Gastrocnemius medialis (tissue), 4 donors: ENCODE measurements at regions not wholly inside any gene's neighbourhood (a gene's known extent, or its start where the extent isn't known, plus 50 kb on each side); places are given as distances from the start of the nearest gene placed in this dataset.

ENCODE experiments used
- ATAC-seq, 2 donors: fragments of 150-250 bp; one replicate each; pipeline ENCODE4 v1.9.1; 2016
- DNase-seq, 2 donors: peaks; one replicate each; pipeline ENCODE4 v3.0.0-alpha.2; 2019
- H3K27ac ChIP-seq, 4 donors: fragments of 200-600 bp; sonication (generic); 1 replicate in 1 of 4; 2 replicates in 3 of 4; pipeline ENCODE4 v1.5.1; 2016 to 2018; ENCODE audit warnings: mild to moderate bottlenecking in 2 of 4, moderate library complexity in 1 of 4
- H3K27me3 ChIP-seq, 3 donors: fragments of 200-600 bp; sonication (generic) in 2 of 3; 1 replicate in 1 of 3; 2 replicates in 2 of 3; pipeline versions ENCODE4 v1.5.1 to v1.6.0; 2016 to 2019; ENCODE audit warnings: mild to moderate bottlenecking in 1 of 3, moderate library complexity in 1 of 3
- H3K36me3 ChIP-seq, 2 donors: fragments of 200-600 bp; sonication (generic) in 1 of 2; one replicate each; pipeline ENCODE4 v1.5.1; 2017 to 2018
- H3K4me1 ChIP-seq, 2 donors: fragments of 200-600 bp; sonication (generic) in 1 of 2; one replicate each; pipeline ENCODE4 v1.5.1; 2016 to 2017; ENCODE audit warnings: mild to moderate bottlenecking in 2 of 2
- H3K4me3 ChIP-seq, 4 donors: fragments of 200-600 bp; sonication (generic) in 3 of 4; 1 replicate in 1 of 4; 2 replicates in 3 of 4; pipeline ENCODE4 v1.5.1; 2016 to 2019; ENCODE audit warnings: mild to moderate bottlenecking in 2 of 4
- H3K9me3 ChIP-seq, 3 donors: fragments of 200-600 bp; sonication (generic) in 2 of 3; 1 replicate in 1 of 3; 2 replicates in 2 of 3; pipeline ENCODE4 v1.5.1; 2016 to 2019
- POLR2A ChIP-seq, 2 donors: fragments of 450-650 bp; IDR thresholded peaks; one replicate each; pipeline ENCODE4 v1.6.1; 2017; ENCODE audit warnings: antibody characterized with exemption in 2 of 2, mild to moderate bottlenecking in 2 of 2, moderate library complexity in 2 of 2
- in situ Hi-C, 4 donors: fragments of 200-750 bp; cut with MboI; loops; one replicate each; pipeline versions ENCODE4 v1.15.0 to v1.8.0; 2017; ENCODE audit warnings: low sequenced_read_pairs in 4 of 4
- intact Hi-C: fragments of 100-400 bp; cut with DNase I; formaldehyde crosslinking; loops from one replicate; pipeline ENCODE4 v1.15.1; 2023; ENCODE audit warnings: low total_unique reads
- TF ChIP-seq, protein P1 (sequence below), 5 experiments: fragments of 450-650 bp in 3 of 5; fragments of 200-600 bp in 2 of 5; sonication (generic) in 2 of 5; IDR thresholded peaks in 4 of 5; conservative IDR thresholded peaks in 1 of 5; 1 replicate in 4 of 5; 2 replicates in 1 of 5; pipeline ENCODE4 v1.5.1; 2016 to 2019; ENCODE audit warnings: antibody characterized with exemption in 5 of 5, mild to moderate bottlenecking in 3 of 5, moderate library complexity in 3 of 5

- Histone ChIP-seq H3K4me3 (no peak overlapping the region), H3K27me3 (no peaks in the 10 kb centered on the region), H3K4me1 (no peaks in the 10 kb centered on the region), H3K9me3 (no peaks in the 10 kb centered on the region), H3K36me3 (no peaks in the 10 kb centered on the region), H3K27ac (no peak overlapping the region)
- in situ Hi-C loops, result no loop called here
- ATAC-seq (no peak), DNase-seq (no peak)
- intact Hi-C loops, result no loop called here
- TF ChIP-seq, protein P1, sequence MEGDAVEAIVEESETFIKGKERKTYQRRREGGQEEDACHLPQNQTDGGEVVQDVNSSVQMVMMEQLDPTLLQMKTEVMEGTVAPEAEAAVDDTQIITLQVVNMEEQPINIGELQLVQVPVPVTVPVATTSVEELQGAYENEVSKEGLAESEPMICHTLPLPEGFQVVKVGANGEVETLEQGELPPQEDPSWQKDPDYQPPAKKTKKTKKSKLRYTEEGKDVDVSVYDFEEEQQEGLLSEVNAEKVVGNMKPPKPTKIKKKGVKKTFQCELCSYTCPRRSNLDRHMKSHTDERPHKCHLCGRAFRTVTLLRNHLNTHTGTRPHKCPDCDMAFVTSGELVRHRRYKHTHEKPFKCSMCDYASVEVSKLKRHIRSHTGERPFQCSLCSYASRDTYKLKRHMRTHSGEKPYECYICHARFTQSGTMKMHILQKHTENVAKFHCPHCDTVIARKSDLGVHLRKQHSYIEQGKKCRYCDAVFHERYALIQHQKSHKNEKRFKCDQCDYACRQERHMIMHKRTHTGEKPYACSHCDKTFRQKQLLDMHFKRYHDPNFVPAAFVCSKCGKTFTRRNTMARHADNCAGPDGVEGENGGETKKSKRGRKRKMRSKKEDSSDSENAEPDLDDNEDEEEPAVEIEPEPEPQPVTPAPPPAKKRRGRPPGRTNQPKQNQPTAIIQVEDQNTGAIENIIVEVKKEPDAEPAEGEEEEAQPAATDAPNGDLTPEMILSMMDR (IDR thresholded peaks at IDR 0.05 in 4 of 5, conservative IDR thresholded peaks at IDR 0.05 in 1 of 5), result no peak
- TF ChIP-seq POLR2A (IDR thresholded peaks at IDR 0.05), result no peak
Measured at GRCh38 chrX:20637351-20637750, 370.6 kb upstream of the RPS6KA3 start.

- H3K27me3 ChIP-seq, result no peaks in the 10 kb centered on the region
- H3K4me3 ChIP-seq, result no peak overlapping the region
- no peaks in the 10 kb centered on the region for H3K4me1 ChIP-seq
- intact Hi-C loops (no loop called here), in situ Hi-C loops (no loop called here)
- H3K9me3 ChIP-seq, result no peaks in the 10 kb centered on the region
- TF ChIP-seq, protein P1 (IDR thresholded peaks at IDR 0.05 in 4 of 5, conservative IDR thresholded peaks at IDR 0.05 in 1 of 5), result no peak
- TF ChIP-seq POLR2A (IDR thresholded peaks at IDR 0.05), result no peak
- H3K36me3 ChIP-seq, result no peaks in the 10 kb centered on the region
- ATAC-seq, result no peak
- DNase-seq, result no peak
- H3K27ac ChIP-seq, result no peak overlapping the region
Measured at GRCh38 chrX:20633451-20633850, 366.7 kb upstream of the RPS6KA3 start.

DNA sequence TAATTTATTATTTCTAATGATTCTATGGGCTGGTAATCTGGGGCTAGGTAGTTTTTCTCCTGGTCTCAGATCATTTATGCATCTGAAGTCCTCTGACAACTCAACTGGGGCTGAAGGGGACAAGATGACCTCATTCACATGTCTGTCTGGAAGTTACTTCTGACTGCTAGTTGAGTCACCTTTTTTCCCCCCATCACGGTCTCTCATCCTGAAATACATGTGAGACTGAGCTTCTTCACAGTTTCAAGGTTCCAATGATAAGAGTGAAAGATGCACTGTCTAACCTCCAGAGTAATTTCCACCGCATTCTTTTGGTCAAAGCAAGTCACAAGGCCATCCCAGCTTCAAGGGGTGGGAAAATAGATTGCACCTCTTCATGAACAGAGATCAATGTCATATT, 356.7 kb upstream of the RPS6KA3 start:
- Histone ChIP-seq H3K27me3 (no peaks in the 10 kb centered on the region), H3K9me3 (no peaks in the 10 kb centered on the region), H3K4me3 (no peak overlapping the region), H3K4me1 (no peaks in the 10 kb centered on the region), H3K27ac (no peak overlapping the region), H3K36me3 (no peaks in the 10 kb centered on the region)
- in situ Hi-C loops (no loop called here), intact Hi-C loops (no loop called here)
- no peak for ATAC-seq
- TF ChIP-seq, protein P1 (IDR thresholded peaks at IDR 0.05 in 4 of 5, conservative IDR thresholded peaks at IDR 0.05 in 1 of 5), result no peak
- TF ChIP-seq POLR2A (IDR thresholded peaks at IDR 0.05), result no peak
- DNase-seq, result no peak

- DNase-seq, result no peak
- intact Hi-C loops, result no loop called here
- no peaks in the 10 kb centered on the region for H3K9me3 ChIP-seq
- no peaks in the 10 kb centered on the region for H3K36me3 ChIP-seq
- no peaks in the 10 kb centered on the region for H3K4me1 ChIP-seq
- TF ChIP-seq, protein P1 (IDR thresholded peaks at IDR 0.05 in 4 of 5, conservative IDR thresholded peaks at IDR 0.05 in 1 of 5), result no peak
- no peak for TF ChIP-seq POLR2A (IDR thresholded peaks at IDR 0.05)
- no peaks in the 10 kb centered on the region for H3K27me3 ChIP-seq
- no peak overlapping the region for H3K27ac ChIP-seq
- no peak overlapping the region for H3K4me3 ChIP-seq
- ATAC-seq, result no peak
- in situ Hi-C loops, result no loop called here
Measured at GRCh38 chrX:20620306-20620705, 353.6 kb upstream of the RPS6KA3 start.

DNA sequence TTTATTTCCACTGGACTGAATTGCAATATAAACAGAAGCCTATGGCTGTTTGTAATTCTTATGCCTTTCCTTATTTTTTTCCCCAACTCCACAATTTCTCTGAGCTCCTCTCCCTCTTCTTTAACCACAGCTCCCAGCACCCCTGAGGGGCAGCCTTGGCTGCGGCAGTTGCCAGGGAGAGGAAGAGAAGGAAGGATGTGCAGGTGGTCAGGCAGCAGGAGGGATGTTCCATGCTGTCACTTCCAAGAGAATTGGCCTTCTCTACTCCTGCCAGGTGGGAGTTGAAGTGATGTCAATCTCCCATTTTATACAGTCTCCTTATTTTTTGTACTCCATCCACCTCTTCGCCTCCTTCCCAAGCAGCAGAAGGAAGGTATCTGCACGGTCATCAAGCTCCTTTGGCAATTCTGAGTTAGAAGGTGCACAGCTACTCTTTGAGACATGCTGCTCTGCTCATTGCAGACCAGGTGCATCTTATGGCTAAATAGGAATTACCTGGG, 343.3 kb upstream of the RPS6KA3 start:
- H3K36me3 ChIP-seq, result no peaks in the 10 kb centered on the region
- no peak for DNase-seq
- TF ChIP-seq, protein P1 (IDR thresholded peaks at IDR 0.05 in 4 of 5, conservative IDR thresholded peaks at IDR 0.05 in 1 of 5), result no peak
- no peak for TF ChIP-seq POLR2A (IDR thresholded peaks at IDR 0.05)
- H3K9me3 ChIP-seq, result no peaks in the 10 kb centered on the region
- no peaks in the 10 kb centered on the region for H3K4me1 ChIP-seq
- H3K27ac ChIP-seq, result no peak overlapping the region
- H3K27me3 ChIP-seq, result no peaks in the 10 kb centered on the region
- H3K4me3 ChIP-seq, result no peak overlapping the region
- intact Hi-C loops, result no loop called here
- in situ Hi-C loops, result no loop called here
- no peak for ATAC-seq
